AG10803 (cell line): ENCODE measurements at regions not wholly inside any gene's neighbourhood (a gene's known extent, or its start where the extent isn't known, plus 50 kb on each side); places are given as distances from the start of the nearest gene placed in this dataset.

Experiments
- DNase-seq: peaks from one replicate; pipeline ENCODE4 v3.0.0; 2010; ENCODE audit warnings: low read depth
- H3K4me3 ChIP-seq: 2 replicates; pipeline ENCODE4 v1.5.1; 2011; ENCODE audit warnings: mild to moderate bottlenecking, low read length, control low read depth
- CTCF ChIP-seq: conservative IDR thresholded peaks from 2 replicates; pipeline ENCODE4 v1.5.1; 2011; ENCODE audit warnings: mild to moderate bottlenecking, low read length, control low read depth, inconsistent platforms

- TF ChIP-seq CTCF, result no peak
- no peak for DNase-seq
- no peak overlapping the region for H3K4me3 ChIP-seq
Observed at GRCh38 chr9:1311462-1312042, 261.4 kb downstream of the DMRT2 start.

DNA sequence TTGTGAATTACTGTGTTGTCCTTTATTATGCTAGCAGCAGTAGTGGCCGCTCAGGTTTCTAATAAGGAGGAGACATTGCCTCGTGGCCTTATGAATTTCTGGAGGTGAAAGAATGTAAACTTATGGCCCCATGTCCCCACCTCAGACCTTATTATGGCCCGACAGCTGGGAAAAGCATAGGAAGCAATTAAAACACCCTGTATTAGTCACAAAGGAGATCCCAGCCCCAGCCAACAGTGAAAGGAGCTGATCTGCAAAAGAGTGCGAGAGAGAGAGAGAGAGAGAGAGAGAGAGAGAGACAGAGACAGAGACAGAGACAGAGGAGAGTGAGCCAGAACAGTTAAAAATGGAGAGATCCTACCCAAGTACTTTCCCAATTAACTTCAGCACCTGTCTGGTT, 269.3 kb downstream of the DMRT2 start:
- no peak overlapping the region for H3K4me3 ChIP-seq
- DNase-seq, result no peak
- no peak for TF ChIP-seq CTCF

DNA sequence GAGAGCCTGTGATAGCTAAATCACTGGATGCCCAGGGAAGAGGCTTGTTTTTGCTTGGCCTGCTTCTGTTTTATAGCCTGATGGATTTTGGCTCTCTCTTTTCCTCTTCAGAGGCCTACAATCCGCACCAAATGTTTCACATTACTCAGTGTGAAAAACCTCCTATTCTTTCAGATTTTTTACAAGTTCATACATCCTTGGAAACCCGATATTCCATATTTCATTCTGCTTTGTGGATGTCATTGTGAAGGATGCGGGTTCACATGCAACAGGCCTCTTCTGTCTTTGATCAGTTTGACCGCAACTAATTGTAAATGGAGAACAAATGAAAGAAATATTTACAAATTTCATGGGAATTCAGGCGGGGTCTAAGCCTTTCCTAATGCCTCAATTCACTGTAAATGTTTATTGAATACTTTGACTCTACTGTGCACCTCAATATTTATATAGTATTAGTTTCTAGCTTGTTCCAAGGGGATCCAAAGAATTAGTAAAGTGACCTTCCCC, 269.9 kb downstream of the DMRT2 start:
- TF ChIP-seq CTCF, result no peak
- no peak overlapping the region for H3K4me3 ChIP-seq
- no peak for DNase-seq

- DNase-seq, result no peak
- TF ChIP-seq CTCF, result no peak
- no peak overlapping the region for H3K4me3 ChIP-seq
Observed at GRCh38 chr9:1320607-1321195, 270.5 kb downstream of the DMRT2 start.

DNA sequence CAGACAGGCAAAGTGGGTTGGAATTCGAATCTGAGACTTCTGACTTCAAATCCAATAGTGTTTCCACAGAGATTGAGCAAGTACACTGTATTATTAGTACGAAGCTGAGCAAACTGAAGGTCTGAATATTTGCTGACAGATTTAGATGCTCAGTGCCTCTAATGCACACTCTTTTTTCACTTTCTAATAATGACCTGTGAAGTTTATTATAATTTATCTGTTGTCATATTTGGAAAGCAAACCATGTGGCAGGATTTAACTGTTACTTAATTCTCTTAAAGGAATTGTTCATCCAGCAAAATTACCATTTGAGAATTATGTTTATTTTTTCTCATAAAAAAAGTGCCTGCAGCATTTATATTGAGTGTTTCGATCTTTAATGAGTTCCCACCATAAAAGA, 277.3 kb downstream of the DMRT2 start:
- DNase-seq, result no peak
- no peak overlapping the region for H3K4me3 ChIP-seq
- no peak for TF ChIP-seq CTCF

- DNase-seq, result no peak
- no peak for TF ChIP-seq CTCF
- H3K4me3 ChIP-seq, result no peak overlapping the region
Observed at GRCh38 chr9:1328341-1328740, 278.2 kb downstream of the DMRT2 start.

GRCh38 chr9:1331546-1332038, 281.4 kb downstream of the DMRT2 start:
- no peak overlapping the region for H3K4me3 ChIP-seq
- no peak for TF ChIP-seq CTCF
- no peak for DNase-seq
